HG03103 (cell line): ENCODE measurements at regions not wholly inside any gene's neighbourhood (a gene's known extent, or its start where the extent isn't known, plus 50 kb on each side); places are given as distances from the start of the nearest gene placed in this dataset.
"Not testable (repeated sequence)": the region's sequence is repeated elsewhere in the genome, so short reads cannot be mapped to it uniquely, and the experiment has no call there.

Source experiments
- ATAC-seq: cut with Tn5 transposase; IDR thresholded peaks from one replicate; pipeline ENCODE4 v1.9.1; 2021; ENCODE audit warnings: low read depth; ENCODE audit not compliant: unreplicated experiment

GRCh38 chr18:47682876-47683275, 247.6 kb downstream of the SMAD2 start:
- ATAC-seq = no peak

DNA sequence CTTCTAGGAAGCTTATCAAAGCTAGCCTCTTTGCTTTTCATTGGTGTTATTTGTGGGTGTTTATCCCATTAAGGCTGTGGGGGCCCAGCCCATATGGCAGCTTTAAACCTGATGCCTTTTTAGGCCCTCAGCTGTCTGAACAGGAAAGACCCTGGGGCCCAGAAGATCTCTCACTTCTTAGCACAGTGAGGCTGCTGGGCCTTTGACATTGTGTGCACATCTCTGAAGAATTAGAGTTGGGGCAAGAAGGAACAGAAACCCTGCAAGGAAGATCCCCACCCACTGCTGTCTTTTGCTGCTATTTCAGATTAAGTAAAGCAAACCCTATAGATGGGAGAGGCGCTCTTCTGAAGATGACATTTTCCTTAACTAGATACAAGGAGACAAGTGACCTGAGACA, 250.0 kb downstream of the SMAD2 start:
- peak; percentile 79 for ATAC-seq

DNA sequence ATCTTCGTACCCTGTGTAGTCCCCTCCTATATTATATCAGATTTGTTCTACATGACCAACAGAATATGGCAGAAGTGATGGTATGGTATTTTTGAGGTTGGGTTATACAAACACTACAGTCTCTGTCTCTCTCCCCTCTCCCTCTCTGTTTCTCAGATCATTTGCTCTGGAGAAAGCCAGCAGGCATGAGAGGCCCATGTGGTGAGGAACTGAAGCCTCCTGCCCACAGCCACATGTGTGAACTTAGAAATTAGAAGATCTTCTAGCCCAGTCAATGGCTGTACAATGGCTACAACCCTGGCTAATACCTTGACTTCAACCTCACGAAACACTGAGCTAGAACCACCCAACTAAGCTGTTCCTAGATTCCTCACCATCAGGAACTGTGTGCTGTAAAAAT, 250.6 kb downstream of the SMAD2 start:
- no peak for ATAC-seq

DNA sequence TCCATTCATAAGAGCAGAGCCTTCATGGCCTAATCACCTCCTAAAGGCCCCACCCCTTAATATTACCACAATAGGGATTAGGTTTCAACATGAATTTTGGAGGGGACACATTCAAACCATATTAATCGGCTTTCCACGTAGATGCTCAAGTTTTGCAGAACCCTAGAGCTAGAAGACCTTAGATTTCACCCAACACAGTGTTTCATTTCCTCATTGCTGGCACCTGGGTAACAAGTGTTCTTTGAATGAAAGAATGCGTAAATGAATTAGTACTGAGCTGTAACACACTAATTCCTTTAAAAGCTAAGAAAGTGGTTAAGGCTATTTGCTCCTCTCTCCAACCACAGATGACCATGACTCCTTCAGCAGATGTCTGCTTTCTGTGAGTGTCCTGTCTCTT, 252.5 kb downstream of the SMAD2 start:
- ATAC-seq = no peak

DNA sequence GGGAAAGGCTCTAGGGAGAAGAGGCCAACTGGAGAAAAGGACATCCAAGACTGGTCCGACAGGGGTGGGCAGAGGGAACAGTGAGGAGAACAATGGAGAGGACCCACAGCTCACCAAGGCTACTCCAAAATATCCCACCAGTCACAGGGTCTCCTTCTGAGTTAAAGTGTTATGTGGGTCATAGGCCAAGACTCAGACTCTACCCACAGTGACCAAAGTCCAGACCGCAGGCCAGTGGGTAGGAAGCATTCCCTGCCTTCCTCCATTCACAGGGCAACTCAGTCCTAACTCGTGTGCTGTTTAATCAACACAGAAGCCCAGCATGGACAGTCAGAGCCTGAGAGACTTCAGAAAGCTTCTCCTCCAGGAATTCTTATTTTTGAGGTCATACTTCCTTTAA, 260.6 kb downstream of the SMAD2 start:
- no peak for ATAC-seq

DNA sequence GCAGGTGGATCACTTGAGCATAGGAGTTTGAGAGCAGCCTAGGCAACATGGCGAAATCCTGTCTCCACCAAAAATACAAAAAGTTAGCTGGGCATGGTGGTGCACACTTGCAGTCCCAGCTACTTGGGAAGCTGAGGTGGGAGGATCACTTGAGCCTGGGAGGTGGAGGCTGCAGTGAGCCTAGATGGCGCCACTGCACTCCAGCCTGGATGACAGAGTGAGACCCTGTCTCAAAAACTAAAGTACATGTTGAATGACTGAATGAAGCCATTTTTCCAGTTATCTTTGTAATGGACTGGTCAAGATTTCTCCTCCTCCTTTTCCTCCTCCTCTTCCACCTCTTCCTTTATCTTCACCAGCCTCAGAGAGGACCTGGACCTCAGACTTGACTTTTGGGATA, 272.0 kb downstream of the SMAD2 start:
- ATAC-seq = no peak

DNA sequence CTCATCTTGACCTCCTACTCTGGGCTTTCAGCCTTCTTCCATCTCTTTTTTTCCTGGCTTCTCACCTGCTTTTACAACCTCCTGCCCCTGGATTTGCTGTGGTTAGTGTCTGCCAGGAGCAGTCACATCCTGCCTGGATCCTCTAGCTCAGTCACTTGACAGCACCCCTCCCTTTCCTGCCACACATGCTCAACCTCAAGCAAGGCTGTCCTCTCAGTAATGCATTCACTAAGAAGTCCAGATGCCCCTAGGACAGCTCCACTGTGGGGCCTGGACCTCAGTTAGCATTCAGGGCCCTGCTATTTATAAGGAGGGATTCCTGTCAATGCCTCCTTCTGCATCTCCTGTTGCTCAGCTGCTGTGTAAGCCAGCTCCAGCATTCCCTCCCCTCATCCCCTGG, 275.5 kb downstream of the SMAD2 start:
- ATAC-seq = no peak

DNA sequence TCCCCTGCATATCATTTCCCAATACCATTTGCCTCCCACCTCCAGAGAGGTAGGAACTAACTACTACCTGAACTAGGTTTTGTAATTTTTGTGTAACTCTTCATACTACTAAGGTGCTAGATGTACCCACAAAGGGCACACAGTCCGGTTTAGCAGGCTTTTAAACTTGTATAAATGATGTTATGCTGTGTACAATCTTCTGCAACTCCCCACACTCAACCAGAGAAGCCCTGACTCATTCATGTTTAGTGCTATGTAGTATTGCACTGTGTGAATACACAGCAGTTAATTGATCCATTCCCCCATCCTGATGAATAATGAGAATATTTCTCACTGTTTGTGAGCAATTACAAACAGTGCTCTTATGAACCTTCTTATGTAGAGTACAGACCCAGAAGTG, 285.6 kb downstream of the SMAD2 start:
- ATAC-seq = no peak

- ATAC-seq = not testable (repeated sequence)
Measured at GRCh38 chr18:47637551-47637950, 292.9 kb downstream of the SMAD2 start.

DNA sequence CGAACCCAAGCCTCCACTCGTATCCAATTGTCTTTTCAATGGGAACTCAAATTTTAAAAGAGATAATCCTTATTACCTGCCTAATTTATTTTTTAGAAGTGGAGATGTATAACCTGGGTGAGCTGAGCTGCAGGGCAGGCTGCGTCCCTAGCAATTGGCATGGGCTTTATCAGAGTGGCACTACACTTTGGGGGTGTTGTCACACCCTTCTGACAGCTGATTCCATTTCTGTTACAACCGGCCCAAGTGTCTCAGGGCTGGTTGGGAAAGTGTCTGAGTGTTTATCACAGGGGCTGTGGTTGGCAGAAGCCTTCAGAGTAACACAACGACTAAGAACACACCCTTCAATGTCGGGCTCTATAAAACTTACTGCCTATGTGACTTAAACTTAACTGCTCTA, 295.0 kb downstream of the SMAD2 start:
- no peak for ATAC-seq

DNA sequence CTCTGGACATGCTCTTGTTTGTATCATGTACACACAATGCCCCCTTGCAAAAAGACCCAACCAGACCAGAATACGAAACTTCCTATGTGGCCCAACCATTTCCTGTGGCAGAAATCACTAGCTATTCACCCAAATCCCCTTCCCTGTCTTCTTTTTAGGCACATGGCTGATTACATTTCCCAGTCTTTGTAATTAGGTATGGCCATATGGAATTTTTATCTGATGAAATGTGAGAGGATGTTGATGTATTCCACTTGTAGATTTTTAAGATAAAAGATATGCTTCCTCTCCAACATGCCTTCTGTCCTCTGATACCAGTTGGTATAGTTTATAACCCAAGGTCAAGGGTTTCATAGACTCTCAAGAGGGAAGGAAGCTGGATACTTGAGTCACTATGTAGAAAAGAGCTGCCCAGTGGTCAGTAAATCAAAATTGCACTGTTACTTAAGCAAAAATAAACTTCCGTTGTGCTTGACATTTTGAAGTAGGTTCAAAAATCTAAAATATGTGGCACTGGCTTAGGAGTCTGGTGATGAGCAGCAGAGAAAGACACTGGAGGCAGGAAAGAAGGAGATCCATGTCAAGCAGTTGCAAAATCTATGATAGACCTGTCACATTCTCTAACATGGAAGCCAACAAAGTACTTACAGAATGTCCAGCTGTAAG, 297.4 kb downstream of the SMAD2 start:
- ATAC-seq = no peak

DNA sequence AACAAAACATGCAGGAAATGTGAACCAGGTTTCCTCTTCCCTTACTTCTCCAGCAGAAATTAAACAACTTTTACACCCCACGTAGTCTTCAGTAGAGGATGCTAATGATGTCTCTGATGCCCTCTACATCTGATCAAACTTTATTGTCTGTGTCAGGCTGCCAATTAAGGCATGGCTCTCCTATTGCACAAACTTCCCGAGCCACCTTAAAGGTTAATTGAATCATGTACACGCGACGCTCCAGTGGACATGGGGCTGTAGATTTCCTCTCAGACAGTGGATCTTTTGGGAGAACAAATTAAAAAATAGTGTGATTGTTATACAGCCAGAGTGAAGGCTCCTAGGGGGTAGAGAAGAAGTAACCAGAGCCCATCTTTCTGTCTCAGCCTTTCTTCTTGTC, 301.6 kb downstream of the SMAD2 start:
- no peak for ATAC-seq

GRCh38 chr18:47628240-47628781, 302.1 kb downstream of the SMAD2 start:
- no peak for ATAC-seq

- ATAC-seq = no peak
Measured at GRCh38 chr18:47627030-47627429, 303.4 kb downstream of the SMAD2 start.

- no peak for ATAC-seq
Measured at GRCh38 chr18:47619771-47620448, 310.5 kb downstream of the SMAD2 start.

- ATAC-seq = no peak
Measured at GRCh38 chr18:47618758-47619157, 311.7 kb downstream of the SMAD2 start.

DNA sequence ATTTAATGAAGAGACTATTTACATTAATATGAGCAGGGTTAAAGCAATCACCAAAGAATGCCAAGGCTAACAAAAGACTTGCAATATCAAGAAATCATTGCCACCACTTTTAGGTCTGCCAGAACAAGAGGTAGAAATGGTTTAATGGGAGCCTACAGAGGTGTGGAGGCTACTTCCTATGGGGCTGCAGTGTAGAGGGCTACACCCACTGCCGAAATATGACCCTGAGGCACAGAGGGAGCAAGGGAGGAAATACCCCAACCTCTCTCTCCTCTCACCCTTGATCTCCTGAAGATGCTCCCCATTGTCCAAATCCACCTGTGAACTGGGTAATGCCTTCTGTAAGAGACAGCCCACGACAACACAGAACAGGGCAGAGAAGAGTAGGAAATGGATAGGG, 315.4 kb downstream of the SMAD2 start:
- ATAC-seq = no peak

- ATAC-seq = no peak
Measured at GRCh38 chr18:47613929-47614328, 316.5 kb downstream of the SMAD2 start.

DNA sequence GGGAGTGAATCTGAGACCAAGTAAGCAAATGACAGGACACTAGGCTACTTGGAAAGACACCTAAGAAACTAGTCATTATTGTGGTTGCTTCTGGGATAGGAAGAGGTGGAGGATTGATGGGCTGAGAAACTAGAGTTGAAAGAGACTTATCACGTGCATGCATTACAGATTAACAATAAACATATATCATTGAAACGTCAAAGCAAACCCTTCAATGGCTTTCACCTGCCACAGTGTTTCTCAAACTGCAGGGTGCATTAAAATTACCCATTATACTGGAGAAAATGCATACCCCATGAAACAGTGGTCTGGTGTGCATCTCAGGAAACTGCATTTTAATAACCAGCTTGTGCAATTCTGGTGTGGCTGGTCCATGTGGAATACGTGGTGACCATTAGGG, 318.8 kb downstream of the SMAD2 start:
- ATAC-seq = no peak

DNA sequence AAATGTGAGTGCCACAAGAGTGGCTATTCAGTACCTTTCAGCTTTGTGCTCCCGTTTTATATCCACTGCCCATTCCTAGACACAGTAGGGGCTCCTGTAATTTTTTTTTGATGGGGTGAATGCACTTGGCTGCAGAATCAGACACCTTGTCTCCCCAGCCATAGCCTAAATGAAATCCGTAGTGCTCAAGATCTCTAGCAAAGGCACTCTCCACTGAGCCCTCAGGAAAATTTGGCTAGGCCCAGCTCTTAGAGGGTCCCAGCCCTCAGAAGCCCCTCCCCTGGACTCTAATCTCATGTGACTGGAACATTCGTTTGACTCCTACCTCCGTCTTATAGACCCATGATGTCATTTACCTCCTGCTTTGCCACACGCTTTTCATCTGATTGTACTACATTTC, 323.9 kb downstream of the SMAD2 start:
- no peak for ATAC-seq

DNA sequence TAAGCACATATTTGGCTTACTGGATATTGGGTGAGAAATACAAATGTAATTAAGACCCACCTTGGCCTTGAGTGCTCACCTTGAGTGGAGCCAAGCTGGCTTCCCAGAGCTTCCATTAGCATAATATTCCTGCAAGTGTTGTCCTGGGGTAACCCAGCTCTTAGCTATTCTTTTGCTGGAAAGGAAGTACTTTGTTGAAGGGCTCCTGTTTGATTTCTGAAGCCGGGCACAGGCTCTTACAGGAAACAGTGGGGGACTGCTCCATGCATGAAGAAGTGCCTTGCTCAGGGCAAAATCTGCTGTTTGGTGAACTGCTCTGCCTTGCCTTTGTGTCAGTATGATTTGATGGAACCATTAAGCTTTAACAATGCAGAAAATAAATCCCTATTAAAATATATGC, 325.4 kb downstream of the SMAD2 start:
- no peak for ATAC-seq

- ATAC-seq = no peak
Measured at GRCh38 chr18:47604021-47604420, 326.4 kb downstream of the SMAD2 start.
